GM12878 (cell line): ENCODE measurements at regions not wholly inside any gene's neighbourhood (a gene's known extent, or its start where the extent isn't known, plus 50 kb on each side); places are given as distances from the start of the nearest gene placed in this dataset.

Source experiments
- ATAC-seq: fragments of 200-7000 bp; cut with Tn5 transposase; 3 replicates; pipeline ENCODE4 v1.9.1; 2020; ENCODE audit warnings: mild to moderate bottlenecking, moderate library complexity
- BruUV-seq: library from RNA; stranded (reverse); fragments of 400-500 nt; replicated peaks from 2 replicates; lab custom pipeline; 2021; lab: Mats Ljungman, UMichigan
- CTCF ChIA-PET: fragments of 300-600 bp; sonication (Branson Sonifier 250); formaldehyde crosslinking; extraction: SDS; loops from one replicate; lab custom pipeline; 2021; ENCODE audit warnings: inconsistent platforms; lab: Yijun Ruan, JAX
- POLR2A ChIA-PET: fragments of 350-600 bp; formaldehyde crosslinking; extraction: SDS; loops from one replicate; lab custom pipeline; 2021; ENCODE audit warnings: inconsistent platforms; lab: Charles Lee
- RAD21 ChIA-PET: fragments of 300-600 bp; sonication (Branson Sonifier 250); formaldehyde crosslinking; loops from one replicate; lab custom pipeline; 2023; ENCODE audit warnings: antibody characterized with exemption; ENCODE audit not compliant: unreplicated experiment; lab: Charles Lee
- SMC1A ChIA-PET: fragments of 300-600 bp; sonication (Branson Sonifier 250); formaldehyde crosslinking; loops from one replicate; lab custom pipeline; 2023; ENCODE audit not compliant: unreplicated experiment, uncharacterized antibody; lab: Charles Lee
- DNase-seq: peaks from one replicate; pipeline ENCODE4 v3.0.0-alpha.2; 2011; ENCODE audit warnings: low read depth, low spot score
- FAIRE-seq: peaks from 3 replicates; lab custom pipeline; 2011; peaks lifted over from hg19 to GRCh38; lab: Jason Lieb, UNC
- H2AFZ ChIP-seq: 2 replicates; pipeline ENCODE4 v1.6.0; 2011; ENCODE audit warnings: low read depth, low read length, control low read depth; ENCODE audit not compliant: control insufficient read depth
- H3K27ac ChIP-seq: 2 replicates; pipeline ENCODE4 v1.5.1; 2011; ENCODE audit warnings: control low read depth; ENCODE audit not compliant: control insufficient read depth, insufficient read depth
- H3K27me3 ChIP-seq, 2 experiments: replicated peaks in 1 of 2; 2 replicates each; pipeline versions ENCODE4 v1.6.0 to v1.6.1; 2011; ENCODE audit warnings: low read length in 1 of 2; ENCODE audit not compliant: control insufficient read depth in 2 of 2, insufficient read depth in 2 of 2
- H3K36me3 ChIP-seq, 2 experiments: 2 replicates each; pipeline ENCODE4 v1.5.1; 2011; ENCODE audit warnings: low read length in 1 of 2; ENCODE audit not compliant: control insufficient read depth in 2 of 2, insufficient read depth in 2 of 2
- H3K4me1 ChIP-seq: 2 replicates; pipeline ENCODE4 v1.6.1; 2011; ENCODE audit warnings: mild to moderate bottlenecking, low read length, moderate library complexity, mixed read lengths; ENCODE audit not compliant: control insufficient read depth, insufficient read depth
- H3K4me2 ChIP-seq: 2 replicates; pipeline ENCODE4 v1.6.0; 2011; ENCODE audit warnings: control low read depth; ENCODE audit not compliant: control insufficient read depth, insufficient read depth
- H3K4me3 ChIP-seq: fragments of 200-600 bp; sonication (generic); 2 replicates; pipeline ENCODE4 v1.5.1; 2016
- H3K79me2 ChIP-seq: 2 replicates; pipeline ENCODE4 v1.6.0; 2011; ENCODE audit warnings: low read length; ENCODE audit not compliant: control insufficient read depth, insufficient read depth
- H3K9ac ChIP-seq: 2 replicates; pipeline ENCODE4 v1.8.0; 2011; ENCODE audit warnings: low read length, control low read depth, mixed read lengths; ENCODE audit not compliant: control insufficient read depth, insufficient read depth
- H3K9me3 ChIP-seq: replicated peaks from 3 replicates; pipeline ENCODE4 v1.5.1; 2011; ENCODE audit warnings: mild to moderate bottlenecking, low read length; ENCODE audit not compliant: control insufficient read depth, insufficient read depth
- H4K20me1 ChIP-seq: 2 replicates; pipeline ENCODE4 v1.6.0; 2011; ENCODE audit not compliant: control insufficient read depth, insufficient read depth
- ASH2L ChIP-seq: fragments of 300-600, 200-600 bp; sonication (generic); IDR thresholded peaks from 2 replicates; pipeline ENCODE4 v1.6.1; 2017; ENCODE audit warnings: low read depth, mild to moderate bottlenecking, borderline replicate concordance
- CHD4 ChIP-seq: fragments of 200-600 bp; sonication (generic); IDR thresholded peaks from 2 replicates; pipeline ENCODE4 v1.6.1; 2016; ENCODE audit warnings: mild to moderate bottlenecking
- E2F8 ChIP-seq: fragments of 450-650 bp; IDR thresholded peaks from 2 replicates; pipeline ENCODE4 v1.6.1; 2018; ENCODE audit warnings: mild to moderate bottlenecking, low read depth, moderate library complexity; ENCODE audit not compliant: partially characterized antibody
- HDGF ChIP-seq: fragments of 450-650 bp; IDR thresholded peaks from 2 replicates; pipeline ENCODE4 v1.6.1; 2016; ENCODE audit warnings: antibody characterized with exemption
- MAX ChIP-seq: IDR thresholded peaks from 2 replicates; pipeline ENCODE4 v1.6.1; 2012; ENCODE audit warnings: low read depth, low read length, improper control_type of control experiment
- MEF2A ChIP-seq: IDR thresholded peaks from 2 replicates; pipeline ENCODE4 v1.6.1; 2011; ENCODE audit warnings: low read depth, mild to moderate bottlenecking, low read length, moderate library complexity; ENCODE audit not compliant: insufficient read depth
- MEF2B ChIP-seq: fragments of 450-650 bp; IDR thresholded peaks from 2 replicates; pipeline ENCODE4 v1.6.1; 2018; ENCODE audit warnings: mild to moderate bottlenecking, moderate library complexity; ENCODE audit not compliant: partially characterized antibody, poor library complexity, severe bottlenecking
- MTA3 ChIP-seq: IDR thresholded peaks from 2 replicates; pipeline ENCODE4 v1.6.1; 2012; ENCODE audit warnings: low read length, inconsistent platforms, borderline replicate concordance
- NR2C2 ChIP-seq: IDR thresholded peaks from 2 replicates; pipeline ENCODE4 v1.6.1; 2011; ENCODE audit warnings: borderline replicate concordance, low read depth; ENCODE audit not compliant: control insufficient read depth, insufficient read length
- SMAD5 ChIP-seq: IDR thresholded peaks from 2 replicates; pipeline ENCODE4 v1.6.1; 2016; ENCODE audit warnings: antibody characterized with exemption, low read depth
- SUPT20H ChIP-seq: IDR thresholded peaks from 2 replicates; pipeline ENCODE4 v1.6.1; 2011; ENCODE audit warnings: low read depth, mild to moderate bottlenecking, low read length, moderate library complexity, borderline replicate concordance; ENCODE audit not compliant: control insufficient read depth
- YBX1 ChIP-seq: fragments of 450-650 bp; IDR thresholded peaks from 2 replicates; pipeline ENCODE4 v1.6.1; 2016; ENCODE audit warnings: antibody characterized with exemption
- WGBS: methylation state at CpG from one replicate; pipeline ENCODE4 v1.1.6; 2016; ENCODE audit warnings: low lambda C conversion rate; ENCODE audit not compliant: insufficient replicate concordance, insufficient coverage; ENCODE audit errors: missing lambda C conversion rate; 5-methylcytosine and 5-hydroxymethylcytosine counted together
- in situ Hi-C: fragments of 300-500 bp; cut with MboI; formaldehyde crosslinking; loops from 9 replicates; pipeline ENCODE4 v1.14.3; 2018; ENCODE audit warnings: mixed read lengths
- intact Hi-C: fragments of 100-400 bp; cut with micrococcal nuclease; formaldehyde crosslinking; loops from one replicate; pipeline ENCODE4 v1.14.2; 2022; ENCODE audit not compliant: unreplicated experiment

- WGBS, result 24% methylated on average over 8 of the region's 8 CpGs
- in situ Hi-C loops (no loop called here), intact Hi-C loops (no loop called here)
- ATAC-seq (no peak), FAIRE-seq (no peak), DNase-seq (no peak)
- Histone ChIP-seq H3K27me3 (peaks cover 0 to 1% of the 10 kb centered on the region in 2 experiments; a peak in 3 of 4 replicates), H3K36me3 (no peaks in the 10 kb centered on the region), H3K9ac (no peak overlapping the region), H2AFZ (no peak overlapping the region), H3K4me3 (no peak overlapping the region), H3K27ac (no peak overlapping the region), H3K4me1 (no peaks in the 10 kb centered on the region), H4K20me1 (no peaks in the 10 kb centered on the region), H3K4me2 (no peak overlapping the region), H3K9me3 (no peaks in the 10 kb centered on the region), H3K79me2 (no peaks in the 10 kb centered on the region)
- ChIA-PET SMC1A (no interaction called here), CTCF (no interaction called here), POLR2A (no interaction called here), RAD21 (no interaction called here)
- TF ChIP-seq SMAD5 (no peak), E2F8 (no peak), SUPT20H (no peak), MTA3 (no peak), CHD4 (no peak), MEF2A (no peak), NR2C2 (no peak), MAX (no peak), MEF2B (no peak), HDGF (no peak), ASH2L (no peak), YBX1 (no peak)
- BruUV-seq, result no TSS peak
Observed at GRCh38 chr18:75553021-75553420, 125.5 kb upstream of the SMIM21 start.
